IMR-90 (cell line): ENCODE measurements at regions not wholly inside any gene's neighbourhood (a gene's known extent, or its start where the extent isn't known, plus 50 kb on each side); places are given as distances from the start of the nearest gene placed in this dataset.

Experiments
- ATAC-seq: fragments of 200-7000 bp; cut with Tn5 transposase; 2 replicates; pipeline ENCODE4 v1.9.1; 2020; ENCODE audit warnings: low read depth, mild to moderate bottlenecking, moderate library complexity
- BruUV-seq: library from RNA; stranded (reverse); fragments of 400-500 nt; replicated peaks from 2 replicates; lab custom pipeline; 2021; lab: Mats Ljungman, UMichigan
- CTCF ChIA-PET: fragments of 300-600 bp; formaldehyde crosslinking; extraction: SDS; loops from one replicate; lab custom pipeline; 2021; ENCODE audit warnings: antibody characterized with exemption; lab: Yijun Ruan, JAX
- POLR2A ChIA-PET: fragments of 300-600 bp; sonication (Branson Sonifier 250); formaldehyde crosslinking; loops from one replicate; lab custom pipeline; 2022; ENCODE audit warnings: antibody characterized with exemption; ENCODE audit not compliant: unreplicated experiment; lab: Charles Lee
- DNase-seq: peaks from one replicate; pipeline ENCODE4 v3.0.0; 2013
- H2AFZ ChIP-seq: replicated peaks from 2 replicates; pipeline ENCODE3; 2013; ENCODE audit warnings: low read length, mild to moderate bottlenecking; ENCODE audit not compliant: poor library complexity
- H2AK5ac ChIP-seq: 2 replicates; pipeline ENCODE4 v1.6.1; 2013; ENCODE audit warnings: low read depth, low read length, inconsistent platforms
- H2AK9ac ChIP-seq: replicated peaks from 2 replicates; pipeline ENCODE3; 2013; ENCODE audit warnings: mild to moderate bottlenecking, low read depth, low read length, moderate library complexity; ENCODE audit not compliant: poor library complexity
- H2BK120ac ChIP-seq: 2 replicates; pipeline ENCODE4 v1.6.1; 2013; ENCODE audit warnings: low read depth, low read length, inconsistent platforms
- H2BK15ac ChIP-seq: 3 replicates; pipeline ENCODE4 v1.6.1; 2013; ENCODE audit warnings: low read depth, low read length, inconsistent platforms
- H2BK20ac ChIP-seq: 2 replicates; pipeline ENCODE4 v1.6.1; 2013; ENCODE audit warnings: low read depth, mild to moderate bottlenecking, inconsistent platforms, low read length, moderate library complexity
- H2BK5ac ChIP-seq: 2 replicates; pipeline ENCODE4 v1.6.1; 2013; ENCODE audit warnings: mild to moderate bottlenecking, low read depth, low read length, inconsistent platforms; ENCODE audit not compliant: poor library complexity, severe bottlenecking
- H3K14ac ChIP-seq: replicated peaks from 2 replicates; pipeline ENCODE4 v1.6.1; 2013; ENCODE audit warnings: low read depth, low read length, inconsistent platforms
- H3K18ac ChIP-seq: 2 replicates; pipeline ENCODE4 v1.6.1; 2013; ENCODE audit warnings: low read depth, low read length, control low read depth
- H3K23ac ChIP-seq: 2 replicates; pipeline ENCODE4 v1.6.1; 2013; ENCODE audit warnings: low read depth, low read length, inconsistent platforms
- H3K27ac ChIP-seq: 2 replicates; pipeline ENCODE4 v1.5.1; 2013; ENCODE audit warnings: mild to moderate bottlenecking, control low read depth, low read length; ENCODE audit not compliant: insufficient read depth
- H3K27me3 ChIP-seq: 2 replicates; pipeline ENCODE4 v1.6.1; 2013; ENCODE audit warnings: low read length; ENCODE audit not compliant: control insufficient read depth, insufficient read depth
- H3K36me3 ChIP-seq: 2 replicates; pipeline ENCODE4 v1.6.1; 2013; ENCODE audit warnings: low read length, mixed read lengths; ENCODE audit not compliant: control insufficient read depth, insufficient read depth
- H3K4ac ChIP-seq: 2 replicates; pipeline ENCODE4 v1.6.1; 2013; ENCODE audit warnings: low read depth, low read length, inconsistent platforms
- H3K4me1 ChIP-seq: 2 replicates; pipeline ENCODE4 v1.6.1; 2013; ENCODE audit warnings: low read length, mixed read lengths; ENCODE audit not compliant: control insufficient read depth, insufficient read depth
- H3K4me2 ChIP-seq: 2 replicates; pipeline ENCODE4 v1.6.1; 2013; ENCODE audit warnings: low read depth, mild to moderate bottlenecking, control low read depth, low read length, moderate library complexity
- H3K4me3 ChIP-seq: 2 replicates; pipeline ENCODE4 v1.5.1; 2013; ENCODE audit warnings: low read depth, mild to moderate bottlenecking, control low read depth, low read length, moderate library complexity; ENCODE audit not compliant: insufficient read depth
- H3K56ac ChIP-seq: 2 replicates; pipeline ENCODE4 v1.6.1; 2013; ENCODE audit warnings: low read length, inconsistent platforms; ENCODE audit not compliant: insufficient read depth; ENCODE audit errors: extremely low read depth
- H3K79me1 ChIP-seq, 2 experiments: 2 replicates each; pipeline ENCODE4 v1.6.1; 2013; ENCODE audit warnings: low read length in 2 of 2, inconsistent platforms in 1 of 2, low read depth in 1 of 2
- H3K9ac ChIP-seq: 2 replicates; pipeline ENCODE4 v1.6.1; 2013; ENCODE audit warnings: low read depth, low read length, control low read depth
- H3K9me1 ChIP-seq: 2 replicates; pipeline ENCODE4 v1.6.1; 2013; ENCODE audit warnings: low read length, inconsistent platforms; ENCODE audit not compliant: insufficient read depth
- H3K9me3 ChIP-seq: 2 replicates; pipeline ENCODE4 v1.6.1; 2013; ENCODE audit warnings: low read length; ENCODE audit not compliant: control insufficient read depth, insufficient read depth
- H4K20me1 ChIP-seq: 2 replicates; pipeline ENCODE4 v1.6.1; 2013; ENCODE audit warnings: low read length, inconsistent platforms; ENCODE audit not compliant: insufficient read depth
- H4K5ac ChIP-seq: 2 replicates; pipeline ENCODE4 v1.6.1; 2013; ENCODE audit warnings: mild to moderate bottlenecking, low read depth, low read length, control low read depth
- H4K8ac ChIP-seq, 2 experiments: 2 replicates each; pipeline ENCODE4 v1.6.1; 2013; ENCODE audit warnings: low read depth in 2 of 2, low read length in 2 of 2, control low read depth in 1 of 2, inconsistent platforms in 1 of 2
- H4K91ac ChIP-seq: 2 replicates; pipeline ENCODE4 v1.6.1; 2013; ENCODE audit warnings: low read depth, low read length, inconsistent platforms; ENCODE audit not compliant: insufficient read depth
- BHLHE40 ChIP-seq: fragments of 150-350 bp; IDR thresholded peaks from 2 replicates; pipeline ENCODE4 v1.6.1; 2016; ENCODE audit warnings: mild to moderate bottlenecking, low read depth, low read length
- CEBPB ChIP-seq: IDR thresholded peaks from 2 replicates; pipeline ENCODE4 v1.6.1; 2012; ENCODE audit warnings: low read depth, low read length, improper control_type of control experiment
- CHD1 ChIP-seq: IDR thresholded peaks from 2 replicates; pipeline ENCODE4 v1.6.1; 2012; ENCODE audit warnings: low read depth, low read length, improper control_type of control experiment
- CTCF ChIP-seq: conservative IDR thresholded peaks from 2 replicates; pipeline ENCODE4 v1.5.1; 2012; ENCODE audit warnings: mild to moderate bottlenecking, low read depth, low read length, improper control_type of control experiment
- ELK1 ChIP-seq: fragments of 150-350 bp; IDR thresholded peaks from 2 replicates; pipeline ENCODE4 v1.6.1; 2016; ENCODE audit warnings: low read depth, mild to moderate bottlenecking, low read length, moderate library complexity, borderline replicate concordance
- FOS ChIP-seq: fragments of 150-350 bp; IDR thresholded peaks from 2 replicates; pipeline ENCODE4 v1.6.1; 2016; ENCODE audit warnings: low read depth, low read length
- MAFK ChIP-seq: IDR thresholded peaks from 2 replicates; pipeline ENCODE4 v1.6.1; 2012; ENCODE audit warnings: low read depth, low read length, improper control_type of control experiment
- MAZ ChIP-seq: IDR thresholded peaks from 2 replicates; pipeline ENCODE4 v1.6.1; 2012; ENCODE audit warnings: low read depth, mild to moderate bottlenecking, low read length, improper control_type of control experiment, moderate library complexity, borderline replicate concordance
- MXI1 ChIP-seq: IDR thresholded peaks from 2 replicates; pipeline ENCODE4 v1.6.1; 2012; ENCODE audit warnings: low read depth, mild to moderate bottlenecking, low read length, moderate library complexity, borderline replicate concordance
- NFE2L2 ChIP-seq: fragments of 150-350 bp; IDR thresholded peaks from 2 replicates; pipeline ENCODE4 v1.6.1; 2016; ENCODE audit warnings: low read depth, mild to moderate bottlenecking, low read length
- POLR2A ChIP-seq: IDR thresholded peaks from 2 replicates; pipeline ENCODE4 v1.6.1; 2012; ENCODE audit warnings: mild to moderate bottlenecking, low read depth, low read length
- RAD21 ChIP-seq: IDR thresholded peaks from 2 replicates; pipeline ENCODE4 v1.6.1; 2012; ENCODE audit warnings: low read length, improper control_type of control experiment
- RFX5 ChIP-seq: IDR thresholded peaks from 2 replicates; pipeline ENCODE4 v1.8.0; 2012; ENCODE audit warnings: low read depth, mild to moderate bottlenecking, low read length, moderate library complexity
- SMC3 ChIP-seq: fragments of 150-350 bp; IDR thresholded peaks from 2 replicates; pipeline ENCODE4 v1.6.1; 2016; ENCODE audit warnings: low read depth, mild to moderate bottlenecking, antibody characterized with exemption, low read length, moderate library complexity
- WGBS, 2 experiments: methylation state at CpG; one replicate each; pipeline versions ENCODE4 v1.1.5 to v1.1.7; 2013; ENCODE audit warnings: missing lambda C conversion rate in 2 of 2; ENCODE audit not compliant: insufficient read length in 1 of 2; ENCODE audit errors: extremely low coverage in 2 of 2; 5-methylcytosine and 5-hydroxymethylcytosine counted together
- dilution Hi-C: fragments of 300-500 bp; cut with HindIII; formaldehyde crosslinking; loops from one replicate; pipeline ENCODE4 v1.14.3; 2018; ENCODE audit warnings: low sequenced_read_pairs; ENCODE audit not compliant: unreplicated experiment
- in situ Hi-C: fragments of 300-500 bp; cut with MboI; formaldehyde crosslinking; loops from 3 replicates; pipeline ENCODE4 v1.14.3; 2019; ENCODE audit warnings: low sequenced_read_pairs, inconsistent platforms, mixed read lengths
- intact Hi-C: fragments of 100-400 bp; cut with micrococcal nuclease; formaldehyde crosslinking; loops from 2 replicates; pipeline ENCODE4 v1.10.0; 2022
- TF ChIP-seq, protein P1 (sequence below): fragments of 150-350 bp; IDR thresholded peaks from 2 replicates; pipeline ENCODE4 v1.6.1; 2017; ENCODE audit warnings: mild to moderate bottlenecking, antibody characterized with exemption, low read length, low read depth

DNA sequence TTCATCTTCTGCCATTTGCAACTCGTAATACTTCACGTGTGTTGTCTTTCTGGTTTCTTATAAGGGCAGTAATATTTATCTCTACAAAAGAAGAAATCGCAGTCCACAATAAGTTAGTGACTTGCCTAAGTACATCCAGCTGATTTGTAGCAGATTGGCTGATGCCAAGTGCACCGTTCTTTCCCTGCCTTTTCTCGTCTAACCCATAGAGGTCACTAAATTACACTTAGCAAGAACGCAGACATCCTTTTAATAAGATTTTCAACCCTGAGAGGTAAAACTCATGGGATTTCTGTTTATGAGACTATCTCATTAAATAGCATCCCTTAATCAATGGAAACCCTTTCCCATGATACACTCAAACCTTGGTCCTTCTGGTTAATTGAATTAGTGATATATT lies 408.6 kb upstream of the ACTRT1 start:
- WGBS, 2 experiments = 0% methylated on average over 1 of the region's 6 CpGs; no CpG with 5 or more reads in 1 of the 2 experiments
- in situ Hi-C loops = no loop called here

More for the DNA sequence above, 408.6 kb upstream of the ACTRT1 start:
- no TSS peak for BruUV-seq
- H3K4me2 ChIP-seq = no peak overlapping the region
- no peak overlapping the region for H3K23ac ChIP-seq
- H3K4me3 ChIP-seq = no peak overlapping the region
- TF ChIP-seq MAFK (no peak), FOS (no peak), SMC3 (no peak), ELK1 (no peak), POLR2A (no peak), MAZ (no peak), CEBPB (no peak), MXI1 (no peak), NFE2L2 (no peak), CHD1 (no peak), RFX5 (no peak), RAD21 (no peak), BHLHE40 (no peak), CTCF (no peak)
- TF ChIP-seq, protein P1, sequence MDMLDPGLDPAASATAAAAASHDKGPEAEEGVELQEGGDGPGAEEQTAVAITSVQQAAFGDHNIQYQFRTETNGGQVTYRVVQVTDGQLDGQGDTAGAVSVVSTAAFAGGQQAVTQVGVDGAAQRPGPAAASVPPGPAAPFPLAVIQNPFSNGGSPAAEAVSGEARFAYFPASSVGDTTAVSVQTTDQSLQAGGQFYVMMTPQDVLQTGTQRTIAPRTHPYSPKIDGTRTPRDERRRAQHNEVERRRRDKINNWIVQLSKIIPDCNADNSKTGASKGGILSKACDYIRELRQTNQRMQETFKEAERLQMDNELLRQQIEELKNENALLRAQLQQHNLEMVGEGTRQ = no peak
- ChIA-PET POLR2A (no interaction called here), CTCF (no interaction called here)
- no peaks in the 10 kb centered on the region for H4K20me1 ChIP-seq
- H2BK120ac ChIP-seq = no peak overlapping the region
- H3K18ac ChIP-seq = no peak overlapping the region
- DNase-seq = no peak
- dilution Hi-C loops = no loop called here
- no peak overlapping the region for H2AK5ac ChIP-seq
- no peak overlapping the region for H3K9ac ChIP-seq
- no peaks in the 10 kb centered on the region for H3K9me1 ChIP-seq
- H3K79me1 ChIP-seq = no peaks in the 10 kb centered on the region
- no peak for ATAC-seq
- H4K8ac ChIP-seq = no peak overlapping the region
- no peak overlapping the region for H2BK15ac ChIP-seq
- no peak overlapping the region for H3K14ac ChIP-seq
- no peak overlapping the region for H4K91ac ChIP-seq
- intact Hi-C loops = no loop called here
- no peak overlapping the region for H3K4ac ChIP-seq
- H3K4me1 ChIP-seq = no peaks in the 10 kb centered on the region
- no peaks in the 10 kb centered on the region for H3K36me3 ChIP-seq
- no peak overlapping the region for H4K5ac ChIP-seq
- H2AFZ ChIP-seq = no peak overlapping the region
- H3K56ac ChIP-seq = no peak overlapping the region
- no peak overlapping the region for H2BK20ac ChIP-seq
- H2AK9ac ChIP-seq = no peak overlapping the region
- H3K27me3 ChIP-seq = no peaks in the 10 kb centered on the region
- H3K27ac ChIP-seq = no peak overlapping the region
- H3K9me3 ChIP-seq = peaks cover 3% of the 10 kb centered on the region; the same call in 1 of the 2 replicates
- H2BK5ac ChIP-seq = no peak overlapping the region
